A673 (cell line): ENCODE measurements at regions not wholly inside any gene's neighbourhood (a gene's known extent, or its start where the extent isn't known, plus 50 kb on each side); places are given as distances from the start of the nearest gene placed in this dataset.

Experiments used
- BruUV-seq: library from RNA; stranded (reverse); fragments of 400-500 nt; replicated peaks from 2 replicates; lab custom pipeline; 2021; lab: Mats Ljungman, UMichigan
- CTCF ChIA-PET: fragments of 300-600 bp; sonication (Branson Sonifier 250); formaldehyde crosslinking; loops from one replicate; lab custom pipeline; 2022; ENCODE audit warnings: antibody characterized with exemption; lab: Charles Lee
- POLR2A ChIA-PET: fragments of 300-600 bp; sonication (Branson Sonifier 250); formaldehyde crosslinking; loops from one replicate; lab custom pipeline; 2022; ENCODE audit warnings: antibody characterized with exemption; ENCODE audit not compliant: low non-redundant PET; lab: Charles Lee
- DNase-seq: peaks from one replicate; pipeline ENCODE4 v3.0.0-alpha.2; 2015; ENCODE audit warnings: low spot score
- H3K27ac ChIP-seq: fragments of 200-600 bp; sonication (generic); 2 replicates; pipeline ENCODE4 v1.5.1; 2016; ENCODE audit warnings: mixed run types, low read depth, mild to moderate bottlenecking, mixed read lengths, antibody characterized with exemption, low read length; ENCODE audit not compliant: poor library complexity, severe bottlenecking
- H3K27me3 ChIP-seq: fragments of 200-600 bp; sonication (generic); replicated peaks from 2 replicates; pipeline ENCODE4 v1.6.1; 2017; ENCODE audit warnings: mixed run types, low read depth, mild to moderate bottlenecking, mixed read lengths, antibody characterized with exemption, low read length; ENCODE audit not compliant: insufficient read depth, poor library complexity
- H3K36me3 ChIP-seq: fragments of 200-600 bp; sonication (generic); 2 replicates; pipeline ENCODE4 v1.6.1; 2016; ENCODE audit warnings: mixed run types, mild to moderate bottlenecking, mixed read lengths, antibody characterized with exemption, low read length; ENCODE audit not compliant: insufficient read depth, poor library complexity, severe bottlenecking
- H3K4me1 ChIP-seq: fragments of 200-600 bp; sonication (generic); 2 replicates; pipeline ENCODE4 v1.6.1; 2017; ENCODE audit warnings: mixed run types, mild to moderate bottlenecking, mixed read lengths, antibody characterized with exemption, low read length; ENCODE audit not compliant: insufficient read depth, poor library complexity, severe bottlenecking
- H3K4me3 ChIP-seq: fragments of 200-600 bp; sonication (generic); 2 replicates; pipeline ENCODE4 v1.5.1; 2016; ENCODE audit warnings: low read depth, mixed run types, mild to moderate bottlenecking, mixed read lengths, low read length; ENCODE audit not compliant: poor library complexity, severe bottlenecking
- H3K9me3 ChIP-seq: fragments of 200-600 bp; sonication (generic); 2 replicates; pipeline ENCODE4 v1.6.1; 2016; ENCODE audit warnings: mixed run types, low read depth, mild to moderate bottlenecking, mixed read lengths, antibody characterized with exemption, low read length; ENCODE audit not compliant: poor library complexity, severe bottlenecking
- CTCF ChIP-seq: fragments of 300-800, 200-600 bp; sonication (generic); conservative IDR thresholded peaks from 2 replicates; pipeline ENCODE4 v1.5.1; 2017; ENCODE audit warnings: low read depth, mild to moderate bottlenecking, antibody characterized with exemption, low read length, moderate library complexity, mixed read lengths
- EZH2 ChIP-seq: fragments of 200-600 bp; sonication (generic); IDR thresholded peaks from 2 replicates; pipeline ENCODE4 v1.6.1; 2017; ENCODE audit warnings: borderline replicate concordance, low read depth, mild to moderate bottlenecking, mixed read lengths, antibody characterized with exemption, low read length; ENCODE audit not compliant: poor library complexity, severe bottlenecking
- intact Hi-C: fragments of 100-400 bp; cut with micrococcal nuclease; formaldehyde crosslinking; loops from one replicate; pipeline ENCODE4 v1.10.0; 2022; ENCODE audit not compliant: unreplicated experiment

DNA sequence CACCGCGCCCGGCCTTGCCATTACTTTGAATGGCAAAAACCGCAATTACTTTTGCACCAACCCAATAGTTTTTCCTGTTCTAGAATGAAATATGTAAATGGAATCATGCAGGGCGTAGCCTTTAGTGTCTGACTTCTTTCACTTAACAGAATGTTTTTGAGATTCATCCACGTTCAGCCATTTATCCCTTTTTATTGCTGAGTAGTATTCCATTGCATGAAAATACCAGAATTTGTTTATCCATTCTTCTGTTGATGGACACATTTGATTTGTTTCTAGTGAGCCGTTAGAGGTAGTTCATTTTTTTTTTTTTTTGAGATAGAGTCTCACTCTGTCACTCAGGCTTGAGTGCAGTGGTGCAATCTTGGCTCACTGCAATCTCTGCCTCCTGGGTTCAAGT, 90.6 kb downstream of the SLC25A47 start:
- POLR2A ChIA-PET = no interaction called here

DNA sequence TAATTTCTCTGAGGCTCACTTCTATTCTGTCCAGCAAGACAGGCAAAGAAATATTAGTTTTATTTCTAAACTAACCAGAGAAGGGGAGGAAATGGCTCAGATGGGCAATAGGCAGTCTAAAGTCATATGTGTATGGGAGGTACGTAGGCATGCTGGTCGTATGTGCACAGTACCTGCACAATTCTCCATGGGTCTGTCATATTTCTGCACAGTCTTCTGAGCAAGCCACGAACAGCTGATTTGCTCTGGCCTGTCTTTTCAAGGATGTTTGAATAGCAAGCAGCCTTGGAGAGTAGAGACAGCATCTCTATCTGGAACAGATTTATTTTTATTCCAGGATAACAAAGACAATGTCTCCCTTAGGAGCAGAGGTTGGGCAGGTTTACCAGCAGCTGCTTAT, 92.1 kb downstream of the SLC25A47 start:
- Histone ChIP-seq H3K4me1 (peaks cover 15% of the 10 kb centered on the region), H3K4me3 (no peak overlapping the region), H3K27ac (no peak overlapping the region), H3K36me3 (no peaks in the 10 kb centered on the region), H3K9me3 (no peaks in the 10 kb centered on the region), H3K27me3 (no peaks in the 10 kb centered on the region)
- no TSS peak for BruUV-seq
- TF ChIP-seq EZH2 (no peak), CTCF (no peak)
- no peak for DNase-seq
- CTCF ChIA-PET = no interaction called here
- POLR2A ChIA-PET = no interaction called here
- intact Hi-C loops = no loop called here

More for the DNA sequence above, 90.6 kb downstream of the SLC25A47 start:
- no peaks in the 10 kb centered on the region for H3K36me3 ChIP-seq
- intact Hi-C loops = no loop called here
- H3K4me3 ChIP-seq = no peak overlapping the region
- no peak for TF ChIP-seq EZH2
- no peak for TF ChIP-seq CTCF
- no peaks in the 10 kb centered on the region for H3K9me3 ChIP-seq
- no peak overlapping the region for H3K27ac ChIP-seq
- H3K4me1 ChIP-seq = peaks cover 18% of the 10 kb centered on the region
- CTCF ChIA-PET = no interaction called here
- no peaks in the 10 kb centered on the region for H3K27me3 ChIP-seq
- DNase-seq = no peak
- BruUV-seq = no TSS peak

DNA sequence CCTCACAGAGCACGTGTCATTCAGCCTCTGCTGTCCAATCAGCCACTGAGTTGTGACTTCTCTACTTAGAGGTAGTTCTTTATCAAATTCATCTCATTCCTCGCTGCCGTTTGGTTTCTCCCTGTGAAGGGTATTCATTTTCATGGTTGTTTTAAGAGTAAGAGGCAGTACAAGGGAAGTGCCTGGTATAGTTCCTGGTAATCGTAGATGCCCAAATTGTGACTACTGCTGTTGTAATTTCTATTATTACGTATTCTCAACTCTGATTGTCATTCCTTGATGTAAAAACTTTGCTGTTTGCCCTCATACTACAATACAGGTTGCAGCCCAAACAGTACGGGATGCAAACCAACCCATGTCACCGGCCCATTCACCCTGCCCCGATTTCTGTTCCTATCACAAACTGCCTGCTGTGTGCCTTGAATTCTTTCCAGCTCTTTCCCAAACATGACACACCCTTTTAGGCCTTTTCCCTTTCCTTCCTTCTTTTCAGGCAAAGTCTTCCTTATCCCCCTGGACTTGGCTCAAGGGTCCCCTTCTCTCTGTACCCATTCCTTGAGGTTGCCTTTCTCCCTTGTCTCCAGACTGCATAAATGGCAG, 93.0 kb downstream of the SLC25A47 start:
- Histone ChIP-seq H3K4me1 (peaks cover 14% of the 10 kb centered on the region), H3K27me3 (no peaks in the 10 kb centered on the region), H3K36me3 (no peaks in the 10 kb centered on the region), H3K27ac (no peak overlapping the region), H3K9me3 (no peaks in the 10 kb centered on the region), H3K4me3 (no peak overlapping the region)
- DNase-seq = no peak
- no TSS peak for BruUV-seq
- intact Hi-C loops = no loop called here
- CTCF ChIA-PET = no interaction called here
- no peak for TF ChIP-seq CTCF
- no peak for TF ChIP-seq EZH2
- POLR2A ChIA-PET = no interaction called here
